ENCODE measurements at regions not wholly inside any gene's neighbourhood (a gene's known extent, or its start where the extent isn't known, plus 50 kb on each side); places are given as distances from the start of the nearest gene placed in this dataset.
"Not testable (repeated sequence)": the region's sequence is repeated elsewhere in the genome, so short reads cannot be mapped to it uniquely, and the experiment has no call there.

DNA sequence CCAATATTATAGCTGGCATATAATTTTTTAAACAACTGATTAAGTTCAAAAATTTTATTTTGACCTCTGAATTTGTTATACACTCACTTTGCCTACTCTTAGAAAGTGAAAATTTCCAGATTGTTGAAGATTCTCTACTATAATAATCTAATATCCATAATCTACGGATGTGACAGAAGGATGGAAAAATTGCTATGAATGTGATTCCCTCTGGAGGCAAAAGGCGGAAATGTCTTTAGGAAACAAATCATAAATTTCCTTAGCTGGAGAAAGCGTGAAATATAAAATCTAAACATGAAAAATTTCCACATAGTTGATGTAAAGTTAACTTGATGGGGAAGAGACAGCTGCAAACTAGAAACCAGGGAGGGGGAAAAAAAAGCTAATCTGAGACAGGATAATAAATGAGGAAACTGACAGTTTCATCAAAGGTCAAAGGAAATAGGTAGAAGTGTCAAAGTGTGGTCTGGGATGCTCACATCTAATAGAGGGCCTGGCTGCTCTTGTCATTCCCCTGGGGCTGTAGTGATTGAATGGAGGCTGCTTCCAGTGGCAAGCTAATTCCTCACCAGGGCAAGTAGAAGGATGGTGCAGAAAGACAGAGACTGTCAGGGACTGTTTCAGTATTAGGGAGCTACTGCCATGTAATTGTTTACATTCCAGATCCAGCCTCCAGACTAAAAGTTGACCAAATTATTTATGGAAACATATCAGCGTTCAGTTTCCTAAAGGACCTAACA, 264.5 kb downstream of the SDHAF3 start:
- no peak for DNase-seq

DNA sequence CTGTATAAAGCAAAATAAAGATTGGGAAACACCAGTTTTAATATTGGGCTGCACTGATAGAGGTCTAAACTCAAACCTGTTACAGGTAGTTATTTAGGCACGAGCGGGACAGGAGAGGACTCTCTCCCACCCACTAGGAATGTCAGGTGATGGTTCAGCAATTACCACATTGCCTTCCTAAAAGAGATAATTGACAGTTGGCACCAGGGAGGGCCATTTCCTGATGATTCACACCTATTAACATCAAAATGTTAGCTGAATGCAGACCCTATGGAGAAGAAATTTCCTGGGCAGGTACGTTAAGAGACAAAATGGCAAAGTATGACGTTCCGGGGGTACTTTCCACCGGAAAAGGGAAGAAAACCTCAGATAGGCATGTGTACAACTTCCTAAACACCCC, 272.6 kb downstream of the SDHAF3 start:
- DNase-seq: no peak

DNA sequence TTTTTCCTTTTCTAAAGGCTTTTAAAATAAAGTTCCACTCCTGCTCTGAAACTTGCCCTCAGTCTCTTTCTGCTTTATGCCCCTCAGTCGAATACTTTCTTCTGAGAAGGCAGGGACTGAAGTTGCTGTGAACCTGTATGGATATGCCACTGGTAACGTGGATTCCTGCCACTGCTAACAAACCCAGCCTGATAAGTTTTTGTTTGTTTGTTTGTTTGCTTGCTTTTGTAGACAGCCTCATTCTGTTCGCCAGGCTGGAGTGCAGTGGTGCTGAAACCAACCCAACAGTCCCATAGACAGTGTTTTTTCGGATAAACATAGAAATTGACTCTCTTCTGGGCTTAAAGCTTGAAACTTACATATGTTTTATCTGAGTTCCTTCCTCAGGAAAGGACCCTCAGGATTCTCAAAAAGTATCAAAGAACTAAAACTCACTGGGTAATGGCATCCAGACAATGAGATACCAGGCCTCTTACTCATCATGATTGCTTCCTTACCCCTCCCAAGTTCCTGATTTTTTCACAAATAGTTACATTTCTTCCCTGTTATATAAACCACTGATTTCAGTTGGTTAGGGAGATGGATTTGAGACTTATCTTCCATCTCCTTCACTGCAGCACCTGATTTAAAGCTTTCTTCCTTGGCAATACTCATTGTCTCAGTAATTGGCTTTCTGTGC, 273.6 kb downstream of the SDHAF3 start:
- no peak for DNase-seq

DNA sequence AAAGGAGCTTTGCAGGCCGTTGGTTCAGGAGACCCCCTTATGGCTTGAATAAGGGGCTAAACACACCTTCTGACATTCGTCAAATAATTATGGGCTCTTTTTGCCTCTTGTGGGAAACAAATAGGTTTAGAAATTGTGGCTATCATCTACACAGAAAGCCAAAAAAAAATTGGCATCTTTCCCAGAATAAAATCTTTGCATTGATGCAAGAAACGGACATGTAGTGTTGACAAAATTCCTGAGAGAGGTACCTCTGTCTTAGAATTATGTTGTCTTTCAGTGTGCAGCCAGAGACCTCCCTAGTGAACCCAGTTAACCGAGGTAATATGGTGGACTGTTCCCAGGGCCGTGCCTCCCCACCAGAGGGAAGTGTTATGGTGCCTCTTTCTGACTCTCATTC, 283.9 kb downstream of the SDHAF3 start:
- DNase-seq: peak; percentile 56

DNA sequence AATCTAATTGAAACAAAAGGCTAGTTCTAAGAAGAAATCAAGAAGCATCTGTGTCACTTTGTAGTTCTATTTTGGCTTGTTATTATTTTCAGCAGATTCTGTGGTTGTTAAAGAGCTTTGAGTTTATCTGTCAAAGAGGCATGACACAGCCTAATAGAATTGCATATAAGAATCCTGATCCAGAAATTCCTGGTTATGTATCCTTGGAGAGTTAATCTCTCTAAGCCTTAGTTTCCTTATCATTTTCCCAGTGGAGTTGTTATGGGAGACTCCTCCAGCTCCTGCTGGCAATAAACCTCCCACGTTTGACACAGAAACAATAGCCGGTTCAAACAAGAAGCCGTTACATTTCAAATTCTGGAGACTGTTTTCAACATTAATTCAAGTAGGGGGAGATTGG, 288.3 kb downstream of the SDHAF3 start:
- DNase-seq: no peak

DNA sequence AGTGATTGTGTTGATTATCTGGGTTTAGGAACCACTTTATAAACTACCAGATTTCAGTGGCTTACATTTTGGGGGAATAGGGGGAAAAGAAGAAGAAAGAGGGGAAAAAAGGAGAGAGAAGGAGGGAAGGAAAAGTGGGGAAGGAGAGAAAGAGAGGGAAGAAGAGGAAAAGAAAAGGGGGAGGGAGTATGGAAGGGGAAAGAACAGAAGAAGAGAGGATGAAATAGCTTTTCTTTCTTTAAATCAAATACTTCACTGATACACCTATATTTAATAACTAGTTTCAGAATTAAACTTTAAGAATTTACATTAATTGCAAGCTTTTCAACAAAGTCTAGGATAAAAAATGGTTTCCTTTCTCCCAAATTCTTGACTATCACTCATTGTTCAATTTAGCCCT, 289.6 kb downstream of the SDHAF3 start:
- DNase-seq: no peak

DNA sequence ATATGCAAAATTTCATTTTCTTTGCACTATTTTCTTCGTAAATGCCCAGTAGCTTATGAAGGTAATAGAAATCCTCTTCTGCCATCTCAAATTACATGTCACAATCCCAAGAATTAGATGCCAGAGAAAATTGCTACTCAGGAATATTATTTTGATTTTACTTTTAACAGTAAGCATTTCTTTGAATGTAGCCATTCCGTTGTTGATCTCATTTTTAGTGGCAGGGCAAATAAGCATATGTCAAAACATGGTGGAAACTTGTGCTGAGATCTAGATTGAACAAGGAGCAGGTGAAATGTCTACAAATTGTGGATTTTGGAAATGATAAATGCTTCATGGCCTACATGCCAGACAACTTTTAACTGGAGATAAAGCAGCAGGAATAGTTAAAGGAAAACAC, 291.8 kb downstream of the SDHAF3 start:
- DNase-seq: no peak

DNA sequence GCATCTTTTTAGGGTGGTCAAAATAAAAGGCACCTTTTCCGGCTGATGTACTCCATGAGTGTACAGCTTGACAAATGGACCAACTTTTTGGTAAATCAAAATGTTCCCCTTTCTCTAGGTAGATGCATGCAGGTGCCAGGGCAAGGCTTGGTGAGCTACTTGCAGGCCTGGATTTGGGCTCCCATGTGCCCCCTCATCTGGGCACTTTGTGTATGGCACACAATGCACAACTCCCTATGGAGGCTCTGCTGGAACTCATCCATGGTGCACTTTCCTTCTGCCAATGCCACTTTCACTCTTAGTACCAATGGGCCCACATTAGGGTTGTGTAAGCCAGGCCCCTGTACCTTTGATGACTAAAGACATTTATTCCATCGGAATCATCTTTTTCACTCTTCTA, 300.8 kb downstream of the SDHAF3 start:
- peak; percentile 53 for DNase-seq

DNA sequence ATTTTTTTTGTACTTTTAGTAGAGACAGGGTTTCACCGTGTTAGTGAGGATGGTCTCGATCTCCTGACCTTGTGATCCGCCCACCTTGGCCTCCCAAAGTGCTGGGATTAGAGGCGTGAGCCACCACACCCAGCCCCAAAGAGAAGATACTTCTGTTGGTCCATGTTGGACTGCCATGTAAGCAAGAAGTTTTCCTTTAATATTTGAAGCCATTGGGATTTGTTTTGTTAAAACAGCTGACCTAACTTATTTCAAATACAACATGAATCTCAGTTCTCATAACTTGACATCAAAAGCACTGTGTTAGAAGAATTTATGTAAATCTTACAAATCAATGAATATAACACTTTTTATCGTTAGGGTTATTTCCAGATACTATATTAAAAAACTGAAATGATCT, 302.4 kb downstream of the SDHAF3 start:
- no peak for DNase-seq

DNA sequence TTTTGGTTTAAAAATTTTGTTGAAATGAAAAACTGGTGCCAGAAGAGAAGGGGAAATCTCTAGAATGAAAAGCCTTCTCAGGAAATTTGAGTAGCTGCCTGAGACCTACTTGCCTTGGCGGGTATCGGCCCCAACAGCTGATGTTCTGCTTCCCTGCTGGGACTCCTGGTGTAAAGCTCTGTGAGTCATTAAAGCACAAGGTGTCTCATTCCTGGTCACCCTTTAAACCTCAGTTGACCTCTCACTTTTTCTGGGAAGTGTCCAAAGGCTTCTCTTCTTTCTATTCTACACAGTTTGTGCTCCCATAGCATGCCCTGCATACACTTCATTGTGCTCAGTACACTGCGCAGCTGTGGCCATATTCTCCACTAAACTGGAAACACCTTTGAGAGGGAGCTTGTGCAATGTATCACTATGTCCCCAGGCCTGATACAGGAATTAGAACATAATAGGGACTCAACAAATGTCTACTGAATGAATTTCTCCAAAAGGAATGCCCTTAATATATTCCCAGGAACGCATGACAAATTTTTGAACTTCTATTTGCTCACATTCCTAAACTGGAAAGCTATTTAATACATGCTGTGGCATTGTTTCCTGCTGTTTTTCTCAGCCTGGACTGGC, 303.9 kb downstream of the SDHAF3 start:
- DNase-seq: no peak

DNA sequence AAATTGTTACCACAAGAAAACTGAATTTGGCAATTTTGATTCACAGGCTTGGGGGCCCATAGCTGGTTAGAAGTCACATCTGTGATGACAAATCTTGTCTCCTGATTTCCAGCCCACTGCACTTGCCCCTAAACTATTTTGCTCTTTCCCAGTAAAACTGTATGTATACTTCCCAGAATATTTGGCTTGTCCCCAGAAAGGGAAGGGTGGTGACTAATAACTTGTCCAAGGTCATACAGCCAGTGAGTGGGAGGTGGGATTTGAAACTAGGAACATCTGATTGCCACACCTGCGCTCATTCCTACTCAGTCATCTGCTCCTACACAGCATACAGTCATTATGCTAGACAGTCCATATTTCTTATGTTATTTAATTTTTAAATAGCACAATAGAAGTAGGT, 304.5 kb downstream of the SDHAF3 start:
- DNase-seq: no peak

DNA sequence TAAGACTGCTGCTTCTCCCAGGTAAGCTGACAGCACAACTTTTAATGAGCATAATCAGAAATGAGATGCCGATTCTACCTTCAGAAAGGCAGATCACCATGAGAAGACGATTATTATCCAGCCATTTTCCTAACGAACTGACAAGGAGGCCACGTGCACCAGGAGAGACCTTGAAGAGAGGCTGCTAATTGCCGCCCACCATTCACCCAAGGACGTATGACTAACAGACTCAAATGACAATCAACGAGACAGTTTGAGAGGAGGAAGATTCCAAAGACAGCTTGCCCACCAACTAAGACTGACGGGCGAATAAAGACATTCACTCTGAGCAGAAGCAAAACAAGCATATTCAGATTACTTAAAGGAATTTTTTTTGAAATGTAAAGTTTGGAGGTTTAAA, 301.9 kb upstream of the TAC1 start:
- no peak for DNase-seq

DNA sequence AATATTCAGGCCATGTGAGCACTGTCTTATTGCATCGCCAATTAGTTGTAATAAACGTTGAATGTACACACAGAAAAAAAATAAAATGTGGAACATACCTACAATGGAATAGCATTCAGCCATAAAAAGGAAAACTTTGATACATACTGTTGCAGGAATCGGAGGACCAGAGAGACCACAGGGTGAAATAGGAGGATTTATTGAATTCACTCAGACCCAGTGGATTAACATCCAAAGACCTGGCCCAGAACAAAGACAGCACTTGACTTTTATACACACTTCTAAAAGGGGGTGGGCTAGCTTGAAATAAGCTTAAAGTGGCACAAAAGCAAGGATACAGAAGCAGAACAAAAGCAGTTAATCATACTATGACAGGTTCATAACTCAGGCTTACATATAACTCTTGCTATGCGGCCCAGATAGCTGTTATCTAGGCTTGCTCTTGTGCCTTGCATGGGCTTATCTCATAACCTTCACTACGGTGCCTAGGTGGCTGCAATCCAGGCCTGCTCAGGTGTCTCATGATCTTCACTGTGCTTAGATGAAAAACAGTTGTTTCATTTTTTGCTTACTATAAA, 292.2 kb upstream of the TAC1 start:
- peak; percentile 78 for DNase-seq

DNA sequence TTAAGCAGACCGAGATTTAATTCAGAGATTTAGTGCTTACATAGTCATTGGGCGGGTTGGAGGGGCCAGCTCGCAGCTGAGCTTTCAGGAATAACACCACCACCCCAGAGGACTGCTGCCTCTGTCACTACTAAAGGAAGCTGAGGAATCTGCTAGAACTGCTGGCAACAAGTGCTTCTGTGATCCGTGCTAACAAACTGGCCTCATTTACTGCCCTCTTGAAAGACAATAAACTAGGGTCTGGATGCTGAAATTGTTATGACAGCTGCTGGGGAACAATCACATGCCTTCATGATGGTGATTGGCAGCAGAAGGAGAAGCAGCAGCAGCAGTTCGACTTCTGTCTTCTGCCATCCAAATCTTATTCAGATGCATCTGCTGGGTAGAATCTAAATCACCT, 285.5 kb upstream of the TAC1 start:
- DNase-seq: no peak

DNA sequence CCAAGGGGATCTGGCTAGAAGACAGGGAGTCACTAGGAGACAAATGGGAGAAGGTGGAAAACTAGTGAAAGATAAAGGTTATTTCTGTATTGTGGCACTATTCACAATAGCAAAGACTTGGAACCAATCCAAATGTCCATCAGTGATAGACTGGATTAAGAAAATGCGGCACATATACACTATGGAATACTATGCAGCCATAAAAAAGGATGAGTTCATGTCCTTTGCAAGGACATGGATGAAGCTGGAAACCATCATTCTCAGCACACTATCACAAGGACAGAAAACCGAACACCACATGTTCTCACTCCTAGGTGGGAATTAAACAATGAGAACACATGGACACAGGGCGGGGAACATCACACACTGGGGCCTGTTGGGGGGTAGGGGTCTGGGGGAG, 282.4 kb upstream of the TAC1 start:
- not testable (repeated sequence) for DNase-seq

DNA sequence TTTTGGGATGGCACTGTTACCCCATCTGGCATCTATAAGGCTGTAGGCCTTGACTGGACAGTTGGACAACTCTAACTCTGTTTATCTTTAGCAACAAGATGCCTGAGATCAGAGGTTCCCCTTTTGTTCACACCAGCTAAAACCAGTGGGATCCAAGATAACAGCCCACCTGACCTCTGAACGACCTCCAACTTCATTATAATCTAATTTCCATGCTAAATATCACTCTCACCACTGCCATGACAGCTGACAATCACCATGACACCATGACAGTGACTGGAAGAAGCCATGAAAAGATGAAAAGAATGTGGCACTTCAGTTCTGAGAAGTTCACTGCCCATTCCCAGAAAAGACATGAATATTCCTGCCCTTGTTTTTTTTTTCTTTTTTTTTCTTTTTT, 281.4 kb upstream of the TAC1 start:
- DNase-seq: peak; percentile 100

DNA sequence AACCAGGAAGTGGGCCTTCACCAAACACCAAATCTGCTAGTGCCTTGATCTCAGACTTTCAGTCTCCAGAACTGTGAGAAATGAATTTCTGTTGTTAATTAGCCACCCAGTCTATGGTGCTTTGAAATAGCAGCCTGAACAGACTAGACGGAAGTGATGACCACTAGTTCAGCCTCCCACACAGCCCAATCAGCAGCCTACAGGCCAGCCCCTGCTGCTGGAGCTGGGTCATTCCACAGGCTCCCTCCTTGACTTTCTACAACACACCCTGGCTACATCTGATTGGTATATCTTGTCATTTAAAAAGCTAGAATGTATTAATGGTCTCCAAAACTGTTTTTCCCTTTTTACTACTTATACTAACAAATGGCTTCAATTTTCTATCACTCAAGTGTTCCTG, 277.2 kb upstream of the TAC1 start:
- DNase-seq: peak; percentile 82

DNA sequence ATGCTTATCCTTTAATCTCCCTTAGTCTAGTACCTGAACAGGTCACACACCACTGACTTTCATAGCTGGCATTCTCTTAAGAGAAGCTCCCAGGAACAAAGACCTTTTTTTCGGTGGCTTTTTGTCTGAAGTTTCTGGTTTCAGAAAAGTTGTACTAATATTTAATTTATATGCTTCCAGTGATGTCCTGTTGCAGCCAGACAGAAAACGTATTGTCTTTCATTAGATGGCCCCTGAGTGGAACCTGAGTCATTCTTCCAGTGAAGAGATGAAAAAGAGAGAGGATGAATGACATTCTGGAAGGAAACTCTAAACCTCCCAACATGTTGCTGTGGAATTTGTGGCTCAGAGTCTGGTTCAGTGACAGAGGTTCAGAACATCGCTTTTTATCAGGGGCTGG, 274.8 kb upstream of the TAC1 start:
- DNase-seq: no peak

DNA sequence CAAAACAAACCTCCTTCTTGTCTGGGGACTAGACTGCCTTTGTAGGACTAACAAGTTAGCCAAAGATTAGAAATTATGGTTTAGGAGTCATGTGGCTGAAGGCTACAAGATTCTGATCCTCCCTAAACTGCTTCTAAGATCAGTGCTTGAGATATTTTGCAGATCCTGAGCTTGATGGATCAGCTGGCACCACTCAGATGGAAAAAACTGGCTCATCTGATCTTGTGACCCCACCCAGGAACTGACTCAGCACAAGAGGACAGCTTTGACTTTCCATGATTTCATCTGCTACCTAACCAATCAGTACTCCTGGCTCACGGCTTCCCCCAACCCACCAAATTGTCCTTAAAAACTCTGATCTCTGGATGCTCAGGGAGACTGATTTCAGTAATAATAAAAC, 271.5 kb upstream of the TAC1 start:
- DNase-seq: peak; percentile 70

DNA sequence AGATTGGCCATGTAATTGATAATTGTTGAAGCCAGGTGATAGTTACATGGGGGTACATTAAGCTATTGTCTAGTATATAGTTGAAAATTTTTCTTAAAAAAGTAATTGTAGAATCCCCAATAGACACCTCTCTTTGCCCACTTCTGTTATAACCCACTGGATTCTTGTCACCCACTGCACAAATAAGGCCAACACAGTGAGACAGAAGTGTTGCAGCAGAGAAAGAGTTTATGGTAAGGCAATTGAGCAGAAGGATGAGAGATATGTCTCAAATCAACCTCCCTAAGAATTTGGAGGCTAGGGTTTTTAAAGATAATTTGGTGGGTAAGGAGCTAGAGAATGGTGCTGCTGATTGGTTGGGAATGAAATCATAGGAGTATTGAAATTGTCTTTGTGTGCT, 270.3 kb upstream of the TAC1 start:
- no peak for DNase-seq

DNA sequence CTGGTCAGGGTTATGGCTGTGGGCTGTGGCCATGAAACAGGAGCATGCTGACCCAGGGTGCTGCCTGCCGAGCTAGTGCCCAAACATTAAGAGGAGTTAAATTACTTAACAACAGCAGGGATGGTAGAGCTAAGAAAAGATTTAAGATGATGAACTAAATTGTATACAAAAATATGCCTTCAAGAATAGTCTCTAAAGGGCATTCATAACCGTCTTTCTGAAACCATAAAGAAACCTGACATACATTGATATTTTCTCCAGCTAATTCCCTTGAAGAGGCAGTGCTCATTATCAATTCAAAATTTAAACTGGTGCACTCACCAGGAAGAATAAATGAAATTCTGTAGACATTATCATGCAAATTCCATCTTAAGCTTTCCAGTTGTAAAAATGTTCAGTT, 265.8 kb upstream of the TAC1 start:
- DNase-seq: no peak

DNA sequence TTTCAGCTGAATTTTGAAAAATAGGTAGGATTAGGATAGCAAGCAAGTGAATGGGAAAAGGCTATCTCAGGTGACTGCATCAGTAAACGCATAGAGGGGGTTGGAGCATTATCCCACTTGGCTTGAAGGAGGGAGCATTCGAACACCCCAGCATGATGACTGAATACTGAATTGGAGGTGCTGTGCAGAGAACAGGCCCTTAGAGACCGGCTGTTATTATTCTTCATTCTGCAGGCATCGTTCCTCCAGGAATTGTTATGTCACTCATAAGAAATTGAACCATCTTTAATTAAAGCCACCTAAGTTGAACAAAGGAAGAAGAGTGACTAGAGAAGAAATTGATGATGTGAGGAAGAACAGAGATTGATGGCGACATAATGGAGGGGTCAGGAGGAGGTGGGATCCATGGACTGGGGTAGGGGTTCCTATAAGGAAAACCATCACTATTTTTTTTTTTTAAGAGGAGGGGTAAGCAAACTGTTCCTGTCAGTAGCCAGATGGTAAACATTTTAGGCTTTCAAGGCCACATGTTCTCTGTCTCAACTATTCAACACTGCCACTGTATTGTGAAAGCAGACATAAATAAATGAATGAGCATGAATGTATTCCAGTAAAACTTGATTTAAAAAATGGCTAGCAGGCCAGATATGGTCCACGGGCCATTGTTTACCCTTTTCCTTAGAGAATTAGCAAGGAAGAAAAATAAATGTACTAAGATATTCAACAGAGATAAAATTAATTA, 264.7 kb upstream of the TAC1 start:
- DNase-seq: no peak

DNA sequence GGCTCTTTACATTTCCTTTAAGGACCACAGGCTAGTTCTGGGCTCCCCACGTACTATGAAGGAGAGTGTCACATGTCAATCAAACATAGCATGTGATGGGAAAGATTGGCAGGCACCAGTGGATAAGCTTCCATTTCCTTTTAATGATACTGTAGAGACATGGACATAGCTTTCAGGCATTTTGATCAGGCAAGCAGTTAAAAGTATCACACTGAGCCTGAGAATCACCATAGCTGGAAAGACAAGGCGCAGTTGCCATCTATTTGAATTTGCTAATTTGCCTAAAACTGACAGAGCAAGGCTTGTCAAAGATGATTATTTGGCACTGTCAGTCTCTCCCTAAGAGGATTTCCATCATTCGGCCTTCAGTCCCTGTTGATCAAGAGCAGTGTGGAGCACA, 263.4 kb upstream of the TAC1 start:
- DNase-seq: no peak

Data from OCI-M1 (cell line).